DMS53 treated with DMSO at 0.1 percent for 48 hours (cell line): ENCODE measurements at regions not wholly inside any gene's neighbourhood (a gene's known extent, or its start where the extent isn't known, plus 50 kb on each side); places are given as distances from the start of the nearest gene placed in this dataset.

ENCODE experiments used
- DNase-seq: peaks from one replicate; lab custom pipeline; 2025; ENCODE audit not compliant: unreplicated experiment; lab: John Stamatoyannopoulos, UW

- no peak for DNase-seq
These were observed 247.5 kb upstream of the TSHZ3 start for GRCh38 chr19:31596751-31597150.

- no peak for DNase-seq
These were observed 248.4 kb upstream of the TSHZ3 start for GRCh38 chr19:31597616-31598015.

- no peak for DNase-seq
These were observed 249.5 kb upstream of the TSHZ3 start for GRCh38 chr19:31598730-31599238.

GRCh38 chr19:31600731-31601295, 251.6 kb upstream of the TSHZ3 start:
- DNase-seq = no peak

GRCh38 chr19:31601855-31602254, 252.6 kb upstream of the TSHZ3 start:
- DNase-seq = no peak

- DNase-seq = no peak
These were observed 253.3 kb upstream of the TSHZ3 start for GRCh38 chr19:31602548-31602947.

GRCh38 chr19:31604493-31605040, 255.3 kb upstream of the TSHZ3 start:
- no peak for DNase-seq

GRCh38 chr19:31610018-31610417, 260.8 kb upstream of the TSHZ3 start:
- DNase-seq = no peak

GRCh38 chr19:31611046-31611877, 262.0 kb upstream of the TSHZ3 start:
- no peak for DNase-seq

- DNase-seq = no peak
These were observed 263.6 kb upstream of the TSHZ3 start for GRCh38 chr19:31612873-31613272.

- no peak for DNase-seq
These were observed 264.5 kb upstream of the TSHZ3 start for GRCh38 chr19:31613683-31614219.

- DNase-seq = no peak
These were observed 266.8 kb upstream of the TSHZ3 start for GRCh38 chr19:31616031-31616430.

GRCh38 chr19:31617010-31617585, 267.9 kb upstream of the TSHZ3 start:
- no peak for DNase-seq

- DNase-seq = no peak
These were observed 275.8 kb upstream of the TSHZ3 start for GRCh38 chr19:31625056-31625455.

- no peak for DNase-seq
These were observed 276.3 kb upstream of the TSHZ3 start for GRCh38 chr19:31625575-31625974.

GRCh38 chr19:31626941-31627340, 277.7 kb upstream of the TSHZ3 start:
- no peak for DNase-seq

- no peak for DNase-seq
These were observed 278.6 kb upstream of the TSHZ3 start for GRCh38 chr19:31627620-31628365.

- no peak for DNase-seq
These were observed 280.5 kb upstream of the TSHZ3 start for GRCh38 chr19:31629579-31630363.

- no peak for DNase-seq
These were observed 283.8 kb upstream of the TSHZ3 start for GRCh38 chr19:31633014-31633413.

GRCh38 chr19:31639306-31639705, 290.1 kb upstream of the TSHZ3 start:
- DNase-seq = no peak
